H9 (cell line): ENCODE measurements at regions not wholly inside any gene's neighbourhood (a gene's known extent, or its start where the extent isn't known, plus 50 kb on each side); places are given as distances from the start of the nearest gene placed in this dataset.

Experiments
- DNase-seq: peaks from one replicate; pipeline ENCODE4 v3.0.0-alpha.2; 2017
- H2AFZ ChIP-seq: one replicate; pipeline ENCODE4 v1.6.1; 2013; ENCODE audit warnings: mild to moderate bottlenecking, low read length, control low read depth, moderate library complexity
- H2AK5ac ChIP-seq: 2 replicates; pipeline ENCODE4 v1.6.1; 2013; ENCODE audit warnings: low read length, control low read depth, mixed read lengths; ENCODE audit not compliant: insufficient read length
- H2BK120ac ChIP-seq: one replicate; pipeline ENCODE4 v1.6.1; 2013; ENCODE audit warnings: low read depth, mild to moderate bottlenecking, low read length, control low read depth, inconsistent platforms; ENCODE audit not compliant: poor library complexity, severe bottlenecking
- H2BK12ac ChIP-seq: 2 replicates; pipeline ENCODE4 v1.6.1; 2013; ENCODE audit warnings: low read length, control low read depth, mixed read lengths, low read depth; ENCODE audit not compliant: insufficient read length
- H2BK15ac ChIP-seq: 2 replicates; pipeline ENCODE4 v1.6.1; 2013; ENCODE audit warnings: low read depth, low read length, control low read depth
- H2BK20ac ChIP-seq: one replicate; pipeline ENCODE4 v1.6.1; 2013; ENCODE audit warnings: low read depth, mild to moderate bottlenecking, low read length, control low read depth, inconsistent platforms; ENCODE audit not compliant: poor library complexity, severe bottlenecking
- H2BK5ac ChIP-seq: 2 replicates; pipeline ENCODE4 v1.6.1; 2013; ENCODE audit warnings: low read length, control low read depth, mixed read lengths; ENCODE audit not compliant: insufficient read length
- H3K14ac ChIP-seq: 2 replicates; pipeline ENCODE4 v1.6.1; 2013; ENCODE audit warnings: low read length, control low read depth; ENCODE audit not compliant: insufficient read depth
- H3K18ac ChIP-seq: 2 replicates; pipeline ENCODE4 v1.6.1; 2013; ENCODE audit warnings: low read depth, mild to moderate bottlenecking, mixed read lengths, low read length, control low read depth; ENCODE audit not compliant: insufficient read length
- H3K23ac ChIP-seq: 2 replicates; pipeline ENCODE4 v1.6.1; 2013; ENCODE audit warnings: low read length, control low read depth, mixed read lengths, low read depth; ENCODE audit not compliant: insufficient read length
- H3K23me2 ChIP-seq: 2 replicates; pipeline ENCODE4 v1.6.1; 2013; ENCODE audit warnings: low read depth, mild to moderate bottlenecking, mixed read lengths, low read length, control low read depth; ENCODE audit not compliant: insufficient read length, poor library complexity, severe bottlenecking
- H3K27ac ChIP-seq: 2 replicates; pipeline ENCODE4 v1.5.1; 2013; ENCODE audit warnings: low read length, control low read depth, mixed read lengths, low read depth; ENCODE audit not compliant: insufficient read length
- H3K27me3 ChIP-seq: 2 replicates; pipeline ENCODE4 v1.6.1; 2013; ENCODE audit warnings: low read length, control low read depth, inconsistent platforms; ENCODE audit not compliant: insufficient read depth
- H3K4ac ChIP-seq: 2 replicates; pipeline ENCODE4 v1.6.1; 2013; ENCODE audit warnings: low read depth, mild to moderate bottlenecking, control low read depth, inconsistent platforms, low read length, moderate library complexity
- H3K4me1 ChIP-seq: 2 replicates; pipeline ENCODE4 v1.6.1; 2013; ENCODE audit warnings: low read length, control low read depth, inconsistent platforms; ENCODE audit not compliant: insufficient read depth
- H3K4me2 ChIP-seq: 2 replicates; pipeline ENCODE4 v1.6.1; 2013; ENCODE audit warnings: low read length, control low read depth, mixed read lengths; ENCODE audit not compliant: insufficient read length, insufficient read depth
- H3K56ac ChIP-seq: 2 replicates; pipeline ENCODE4 v1.6.1; 2013; ENCODE audit warnings: low read depth, mild to moderate bottlenecking, mixed read lengths, low read length, control low read depth; ENCODE audit not compliant: insufficient read length
- H3K79me1 ChIP-seq: 2 replicates; pipeline ENCODE4 v1.6.1; 2013; ENCODE audit warnings: low read depth, mild to moderate bottlenecking, moderate library complexity, low read length, control low read depth, inconsistent platforms; ENCODE audit not compliant: insufficient read depth, poor library complexity, severe bottlenecking
- H3K79me2 ChIP-seq: 2 replicates; pipeline ENCODE4 v1.6.1; 2013; ENCODE audit warnings: low read length, control low read depth, inconsistent platforms; ENCODE audit not compliant: insufficient read depth
- H3K9ac ChIP-seq: 2 replicates; pipeline ENCODE4 v1.6.1; 2013; ENCODE audit warnings: low read length, control low read depth, mixed read lengths; ENCODE audit not compliant: insufficient read length; ENCODE audit errors: extremely low read depth
- H3K9me3 ChIP-seq: one replicate; pipeline ENCODE4 v1.6.1; 2013; ENCODE audit warnings: low read depth, low read length, inconsistent platforms; ENCODE audit not compliant: control insufficient read depth
- H3T11ph ChIP-seq: one replicate; pipeline ENCODE4 v1.6.1; 2013; ENCODE audit warnings: mild to moderate bottlenecking, low read length, control low read depth, inconsistent platforms
- H4K20me1 ChIP-seq: one replicate; pipeline ENCODE4 v1.6.1; 2013; ENCODE audit not compliant: control insufficient read depth, insufficient read length, insufficient read depth
- H4K5ac ChIP-seq: 2 replicates; pipeline ENCODE4 v1.6.1; 2013; ENCODE audit warnings: low read depth, mild to moderate bottlenecking, mixed read lengths, low read length, control low read depth; ENCODE audit not compliant: insufficient read length
- H4K8ac ChIP-seq: replicated peaks from 2 replicates; pipeline ENCODE4 v1.6.1; 2013; ENCODE audit warnings: low read length, control low read depth, mixed read lengths, low read depth; ENCODE audit not compliant: insufficient read length
- H4K91ac ChIP-seq: 2 replicates; pipeline ENCODE4 v1.6.1; 2013; ENCODE audit warnings: low read depth, mild to moderate bottlenecking, moderate library complexity, mixed read lengths, low read length, control low read depth; ENCODE audit not compliant: insufficient read length
- H3K27ac Mint-ChIP-seq, 3 experiments: 2 replicates in 2 of 3; 3 replicates in 1 of 3; pipeline ENCODE4 v1.8.0; 2020 to 2021; ENCODE audit warnings: mixed read lengths in 3 of 3, mild to moderate bottlenecking in 1 of 3, moderate library complexity in 1 of 3
- H3K27me3 Mint-ChIP-seq: 2 replicates; pipeline ENCODE4 v1.8.0; 2021; ENCODE audit warnings: low read depth, mild to moderate bottlenecking, moderate library complexity, mixed read lengths
- H3K36me3 Mint-ChIP-seq, 3 experiments: 2 replicates in 2 of 3; 3 replicates in 1 of 3; pipeline ENCODE4 v1.8.0; 2020 to 2021; ENCODE audit warnings: low read depth in 3 of 3, mixed read lengths in 3 of 3; ENCODE audit not compliant: insufficient read depth in 1 of 3
- H3K4me1 Mint-ChIP-seq, 2 experiments: 2 replicates each; pipeline ENCODE4 v1.8.0; 2020; ENCODE audit warnings: mixed read lengths in 2 of 2
- H3K4me3 Mint-ChIP-seq, 2 experiments: 2 replicates in 1 of 2; 3 replicates in 1 of 2; pipeline ENCODE4 v1.8.0; 2020 to 2021; ENCODE audit warnings: mild to moderate bottlenecking in 2 of 2, mixed read lengths in 2 of 2, moderate library complexity in 1 of 2
- H3K9me3 Mint-ChIP-seq, 2 experiments: 2 replicates in 1 of 2; 3 replicates in 1 of 2; pipeline ENCODE4 v1.8.0; 2020; ENCODE audit warnings: mild to moderate bottlenecking in 2 of 2, mixed read lengths in 2 of 2, moderate library complexity in 1 of 2
- CTCF ChIP-seq: fragments of 200-600 bp; sonication (generic); conservative IDR thresholded peaks from 3 replicates; pipeline ENCODE4 v1.8.0; 2021; ENCODE audit warnings: antibody characterized with exemption, mild to moderate bottlenecking
- WGBS: extraction: QIAGEN DNeasy Blood & Tissue Kit; methylation state at CpG from one replicate; pipeline ENCODE4 v1.1.7; 2013; ENCODE audit warnings: missing lambda C conversion rate, low lambda C conversion rate, mixed read lengths; ENCODE audit not compliant: insufficient read length; ENCODE audit errors: extremely low coverage; 5-methylcytosine and 5-hydroxymethylcytosine counted together

GRCh38 chr14:84025106-84026012 is 1504.6 kb upstream of the FLRT2 start:
- Mint-ChIP-seq H3K27ac (no peak overlapping the region), H3K4me3 (no peak overlapping the region), H3K27me3 (no peaks in the 10 kb centered on the region; the same call in 1 of the 2 replicates), H3K4me1 (peaks cover 0 to 6% of the 10 kb centered on the region in 2 experiments; a peak in 2 of 4 replicates), H3K9me3 (peaks cover 15 to 20% of the 10 kb centered on the region in 2 experiments), H3K36me3 (peaks cover 2 to 15% (median 6%) of the 10 kb centered on the region in 3 experiments)
- Histone ChIP-seq H3K23ac (no peak overlapping the region), H3K79me1 (no peaks in the 10 kb centered on the region), H3T11ph (no peak overlapping the region), H3K56ac (no peak overlapping the region), H3K4ac (no peak overlapping the region), H3K4me1 (no peaks in the 10 kb centered on the region), H2BK15ac (no peak overlapping the region), H3K27ac (no peak overlapping the region), H2AFZ (no peak overlapping the region), H2BK12ac (no peak overlapping the region), H4K8ac (no peak overlapping the region), H3K9me3 (no peaks in the 10 kb centered on the region), H2BK120ac (no peak overlapping the region), H3K14ac (no peak overlapping the region), H4K5ac (no peak overlapping the region), H2BK5ac (no peak overlapping the region), H3K27me3 (no peaks in the 10 kb centered on the region), H3K9ac (no peak overlapping the region), H2AK5ac (no peak overlapping the region), H3K4me2 (no peak overlapping the region), H2BK20ac (no peak overlapping the region), H3K23me2 (no peaks in the 10 kb centered on the region), H3K18ac (no peak overlapping the region), H3K79me2 (no peaks in the 10 kb centered on the region), H4K91ac (no peak overlapping the region), H4K20me1 (no peaks in the 10 kb centered on the region)
- WGBS: no CpG with 5 or more reads among the region's 8 CpGs
- TF ChIP-seq CTCF: no peak
- peak; percentile 43 for DNase-seq
